GM18867 (cell line): ENCODE measurements at regions not wholly inside any gene's neighbourhood (a gene's known extent, or its start where the extent isn't known, plus 50 kb on each side); places are given as distances from the start of the nearest gene placed in this dataset.
"Not testable (repeated sequence)": the region's sequence is repeated elsewhere in the genome, so short reads cannot be mapped to it uniquely, and the experiment has no call there.

Source experiments
- ATAC-seq: cut with Tn5 transposase; IDR thresholded peaks from one replicate; pipeline ENCODE4 v1.9.1; 2021; ENCODE audit warnings: mild to moderate bottlenecking, moderate library complexity; ENCODE audit not compliant: unreplicated experiment

DNA sequence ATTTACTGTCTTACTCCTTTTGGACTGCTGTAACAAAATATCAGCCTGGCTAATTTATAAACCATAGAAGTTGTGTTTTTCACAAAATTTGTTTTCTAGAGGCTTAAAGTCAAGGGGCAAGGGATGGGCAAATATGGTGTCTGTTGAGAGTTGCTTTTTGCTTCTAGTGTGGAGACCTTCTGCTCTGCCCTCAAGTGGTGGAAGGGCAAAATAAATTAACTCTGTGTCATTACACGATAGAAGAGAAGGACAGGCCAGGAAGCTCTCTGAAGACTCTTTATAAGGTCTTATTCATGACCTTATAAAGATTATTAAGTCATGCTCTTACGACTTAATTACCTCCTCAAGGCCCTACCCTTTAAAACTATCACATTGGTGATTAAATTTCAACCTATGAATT lies 181.2 kb upstream of the LRATD1 start:
- peak; percentile 56 for ATAC-seq

GRCh38 chr2:14454202-14454601 lies 178.3 kb upstream of the LRATD1 start:
- ATAC-seq = no peak

- ATAC-seq = no peak
These were observed 172.7 kb upstream of the LRATD1 start for GRCh38 chr2:14459786-14460325.

DNA sequence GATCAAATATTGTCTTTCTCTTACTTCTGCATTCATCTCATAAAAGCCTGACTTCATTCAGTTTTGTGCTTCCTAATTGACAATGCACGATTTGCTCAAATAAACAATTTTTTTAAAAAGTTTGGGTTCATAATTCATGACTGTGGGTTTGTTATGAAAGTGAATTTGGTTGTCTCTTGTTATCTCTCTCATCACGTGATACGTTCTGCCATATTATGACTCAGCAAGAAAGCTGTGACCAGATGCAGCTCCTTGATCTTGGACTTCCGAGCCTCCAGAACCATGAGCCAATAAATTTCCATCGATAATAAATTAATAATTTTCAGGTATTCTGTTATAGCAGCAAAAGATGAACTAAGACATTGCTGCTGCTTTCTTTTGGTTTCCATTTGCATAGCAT lies 156.5 kb upstream of the LRATD1 start:
- no peak for ATAC-seq

DNA sequence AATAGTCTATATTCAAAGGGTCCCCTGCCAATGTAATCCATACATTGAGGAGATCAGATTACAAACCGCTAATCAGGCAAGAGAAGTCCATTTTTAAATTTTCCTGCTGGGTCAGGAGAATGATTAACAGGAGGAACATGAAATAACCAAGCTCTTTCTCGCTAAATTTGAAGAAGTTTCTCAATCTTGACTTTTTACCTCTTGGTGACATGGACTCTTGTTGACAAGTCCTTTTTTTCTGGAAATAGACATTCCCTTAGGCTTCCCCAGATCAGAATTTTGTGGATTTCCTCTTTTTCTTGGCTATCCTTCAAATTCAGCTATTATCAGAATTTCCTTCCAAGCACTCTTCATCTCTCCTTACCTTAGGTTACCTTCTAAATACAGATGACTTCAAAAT lies 153.0 kb upstream of the LRATD1 start:
- ATAC-seq = no peak

DNA sequence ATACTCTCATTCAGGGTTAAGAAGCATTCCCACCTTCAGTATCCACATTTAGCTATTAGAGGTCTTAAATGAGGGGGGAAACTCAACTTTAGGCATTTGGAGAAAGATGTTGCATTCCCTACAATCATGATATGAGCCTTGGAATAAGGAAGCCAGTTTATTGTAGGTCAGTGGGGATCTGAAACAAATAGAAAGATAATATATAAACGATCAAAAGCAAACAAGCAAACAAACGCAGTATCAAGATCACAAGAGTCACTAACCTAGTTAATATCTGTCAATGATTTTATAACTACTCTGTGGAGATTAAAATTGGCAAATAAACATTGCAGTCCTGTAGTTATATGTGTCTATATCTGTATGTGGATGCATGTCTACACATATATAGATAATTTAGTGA lies 152.4 kb upstream of the LRATD1 start:
- no peak for ATAC-seq

DNA sequence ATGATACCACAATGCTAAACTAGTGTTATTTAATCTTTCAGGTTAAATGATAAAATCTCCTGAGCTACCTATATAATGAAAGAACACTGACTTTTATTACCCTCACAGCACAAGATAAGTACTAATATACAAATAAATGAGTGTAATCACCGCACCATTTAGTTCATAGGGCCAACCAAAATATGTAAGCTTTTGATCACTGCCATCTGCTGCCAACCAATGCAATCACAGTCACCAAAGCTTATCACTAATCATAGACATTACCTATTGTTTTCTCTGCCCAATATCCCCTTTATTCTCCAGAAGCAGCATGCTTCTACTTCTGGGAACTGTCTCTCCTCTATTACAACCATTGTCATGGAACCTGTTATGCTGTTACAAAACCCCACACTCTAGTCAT lies 151.6 kb upstream of the LRATD1 start:
- ATAC-seq = no peak

DNA sequence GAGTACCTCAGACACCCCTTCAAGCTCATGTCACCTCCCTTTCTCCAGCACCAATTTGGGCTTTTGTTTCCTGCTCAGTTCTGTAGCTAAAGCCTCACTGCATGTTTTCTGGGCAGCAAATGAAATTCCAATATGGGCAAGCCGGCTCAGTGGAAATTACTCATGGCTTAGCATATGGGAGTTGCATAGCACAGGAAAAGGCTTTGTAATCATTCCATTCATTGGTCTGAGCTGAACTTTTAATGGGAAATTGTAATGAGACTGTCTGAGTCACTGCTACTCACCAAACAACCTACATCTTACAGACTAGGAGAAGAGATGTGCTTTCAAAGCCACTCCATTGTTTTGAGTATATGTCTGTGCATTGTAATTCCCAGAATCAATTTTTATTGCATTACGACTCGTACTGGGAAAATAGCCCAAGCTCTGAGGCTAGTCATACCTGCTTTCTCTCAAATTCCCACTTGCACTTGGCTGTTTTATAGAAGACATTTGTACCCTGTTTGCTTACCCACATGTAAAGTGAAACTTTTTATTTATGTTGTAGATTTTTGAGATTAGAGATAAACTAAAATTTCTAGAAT lies 139.5 kb upstream of the LRATD1 start:
- no peak for ATAC-seq

DNA sequence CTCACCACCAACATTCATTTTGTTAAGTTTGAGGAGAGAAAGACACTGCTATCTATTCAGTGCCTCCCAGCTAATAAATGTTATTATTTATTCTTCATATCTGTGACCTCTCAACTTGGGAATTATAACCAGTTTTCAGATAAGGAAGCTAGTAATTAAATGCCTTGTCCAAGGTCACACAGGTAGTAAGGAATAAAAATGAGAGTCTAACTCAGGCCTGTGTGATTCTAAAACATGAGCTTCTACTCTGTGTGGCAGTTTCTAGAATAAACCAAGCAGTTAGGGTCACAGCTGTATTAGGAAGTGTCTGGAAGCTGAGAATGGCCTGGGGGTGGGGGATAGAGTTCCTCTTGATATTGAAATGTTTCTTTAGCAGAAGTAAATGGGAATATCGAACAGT lies 137.8 kb upstream of the LRATD1 start:
- no peak for ATAC-seq

- ATAC-seq = no peak
These were observed 131.5 kb upstream of the LRATD1 start for GRCh38 chr2:14501061-14501460.

DNA sequence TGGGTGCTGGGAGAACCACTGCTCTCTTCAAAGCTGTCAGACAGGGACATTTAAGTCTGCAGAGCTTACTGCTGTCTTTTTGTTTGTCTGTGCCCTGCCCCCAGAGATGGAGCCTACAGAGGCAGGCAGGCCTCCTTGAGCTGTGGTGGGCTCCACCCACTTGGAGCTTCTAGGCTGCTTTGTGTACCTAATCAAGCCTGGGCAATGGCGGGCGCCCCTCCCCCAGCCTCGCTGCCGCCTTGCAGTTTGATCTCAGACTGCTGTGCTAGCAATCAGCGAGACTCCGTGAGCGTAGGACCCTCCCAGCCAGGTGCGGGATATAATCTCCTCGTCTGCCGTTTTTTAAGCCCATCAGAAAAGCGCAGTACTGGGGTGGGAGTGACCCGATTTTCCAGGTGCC lies 125.6 kb upstream of the LRATD1 start:
- ATAC-seq = not testable (repeated sequence)

DNA sequence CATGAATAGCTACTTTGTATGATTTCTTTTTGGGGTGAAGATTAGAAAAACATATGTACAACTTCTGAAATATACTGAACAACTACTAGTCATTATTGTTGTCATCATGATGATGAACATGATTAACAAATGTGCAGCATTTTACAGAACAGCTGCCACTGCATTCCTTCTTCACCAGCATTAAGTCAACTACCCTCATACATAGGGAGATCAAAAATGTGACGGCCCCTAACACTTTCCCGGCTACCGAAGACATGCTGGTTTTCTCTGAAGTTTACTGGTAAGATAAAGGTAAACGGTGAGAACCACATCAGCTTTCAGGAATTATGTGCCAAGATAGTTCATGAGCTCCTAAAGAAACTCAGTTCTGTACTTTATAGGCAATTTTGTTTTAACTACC lies 121.0 kb upstream of the LRATD1 start:
- ATAC-seq = no peak

DNA sequence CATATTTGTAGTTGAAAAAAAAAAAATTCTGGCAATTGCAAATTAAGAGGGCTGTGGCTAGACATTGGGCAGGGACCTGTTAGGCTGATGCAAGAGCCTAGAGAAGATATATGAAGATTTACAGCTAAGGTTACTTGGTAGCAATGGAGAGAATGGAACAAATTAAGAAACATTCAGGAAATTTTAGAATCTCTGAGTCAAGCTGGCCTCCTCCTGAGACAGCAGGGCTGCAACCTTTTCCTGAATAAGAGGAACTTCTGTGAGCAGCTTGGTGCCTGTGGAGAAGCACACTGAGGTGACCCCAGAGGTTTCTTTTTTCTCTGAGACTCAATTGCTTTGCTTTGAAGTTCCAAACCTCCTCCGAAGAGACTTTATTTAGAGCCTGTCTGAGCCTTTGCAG lies 118.6 kb upstream of the LRATD1 start:
- ATAC-seq = no peak

DNA sequence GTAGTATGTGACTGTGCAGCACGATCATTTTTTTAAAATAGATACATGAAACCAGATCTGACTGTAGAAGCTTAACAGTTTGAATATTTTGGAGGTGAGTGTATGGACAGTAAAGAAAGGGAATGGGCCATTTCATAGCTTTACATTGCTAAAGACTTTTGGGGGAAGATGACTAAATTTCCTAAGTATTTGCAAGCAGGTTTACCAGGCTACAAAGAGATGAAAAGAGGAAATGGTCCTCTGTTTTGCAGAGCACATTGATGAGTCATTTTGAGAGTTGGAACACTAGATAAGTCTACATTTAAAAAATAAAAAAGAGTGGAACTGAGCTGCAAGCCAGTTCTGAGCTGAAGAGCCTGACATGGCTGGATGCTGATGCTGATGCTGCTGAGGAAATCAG lies 115.7 kb upstream of the LRATD1 start:
- ATAC-seq = peak; percentile 54

DNA sequence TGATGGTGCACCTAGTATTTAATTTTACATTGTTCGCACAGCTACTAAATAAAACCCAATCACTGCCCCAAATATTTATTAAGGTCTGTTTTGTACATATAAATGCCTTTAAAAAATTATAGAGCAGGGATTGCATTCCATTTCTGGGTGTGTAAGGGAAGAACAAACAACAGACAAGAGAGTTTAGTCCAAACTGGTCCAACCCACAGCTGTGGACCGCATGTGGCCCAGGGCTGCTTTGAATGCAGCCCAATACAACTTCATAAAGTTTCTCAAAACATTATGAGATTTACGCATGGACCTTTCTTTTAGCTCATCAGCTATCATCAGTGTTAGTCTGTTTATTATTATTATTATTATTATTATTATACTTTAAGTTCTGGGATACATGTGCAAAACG lies 114.8 kb upstream of the LRATD1 start:
- ATAC-seq = no peak

DNA sequence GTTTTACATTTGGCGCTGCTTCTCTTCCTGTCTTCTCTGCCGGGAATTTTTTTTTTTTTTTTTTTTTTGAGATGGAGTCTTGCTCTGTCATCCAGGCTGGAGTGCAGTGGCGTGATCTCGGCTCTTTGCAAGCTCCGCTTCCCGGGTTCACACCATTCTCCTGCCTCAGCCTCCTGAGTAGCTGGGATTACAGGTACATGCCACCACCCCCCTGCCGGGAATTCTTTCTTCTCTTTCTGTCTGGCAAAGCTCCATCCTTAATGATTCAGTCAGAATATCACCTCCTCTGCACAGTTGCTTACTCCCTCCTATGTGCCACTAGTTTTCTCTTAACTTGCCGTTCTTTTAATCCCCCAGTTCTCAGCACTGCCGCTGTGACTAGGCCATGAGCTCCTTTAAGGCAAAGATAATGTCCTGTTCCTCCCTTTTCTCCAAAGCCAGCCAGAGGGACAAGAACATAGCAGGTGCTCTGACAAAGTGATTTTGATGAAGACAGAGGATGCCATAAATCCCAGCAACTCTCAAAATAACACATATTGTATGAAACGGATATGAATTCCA lies 112.1 kb upstream of the LRATD1 start:
- ATAC-seq = no peak

DNA sequence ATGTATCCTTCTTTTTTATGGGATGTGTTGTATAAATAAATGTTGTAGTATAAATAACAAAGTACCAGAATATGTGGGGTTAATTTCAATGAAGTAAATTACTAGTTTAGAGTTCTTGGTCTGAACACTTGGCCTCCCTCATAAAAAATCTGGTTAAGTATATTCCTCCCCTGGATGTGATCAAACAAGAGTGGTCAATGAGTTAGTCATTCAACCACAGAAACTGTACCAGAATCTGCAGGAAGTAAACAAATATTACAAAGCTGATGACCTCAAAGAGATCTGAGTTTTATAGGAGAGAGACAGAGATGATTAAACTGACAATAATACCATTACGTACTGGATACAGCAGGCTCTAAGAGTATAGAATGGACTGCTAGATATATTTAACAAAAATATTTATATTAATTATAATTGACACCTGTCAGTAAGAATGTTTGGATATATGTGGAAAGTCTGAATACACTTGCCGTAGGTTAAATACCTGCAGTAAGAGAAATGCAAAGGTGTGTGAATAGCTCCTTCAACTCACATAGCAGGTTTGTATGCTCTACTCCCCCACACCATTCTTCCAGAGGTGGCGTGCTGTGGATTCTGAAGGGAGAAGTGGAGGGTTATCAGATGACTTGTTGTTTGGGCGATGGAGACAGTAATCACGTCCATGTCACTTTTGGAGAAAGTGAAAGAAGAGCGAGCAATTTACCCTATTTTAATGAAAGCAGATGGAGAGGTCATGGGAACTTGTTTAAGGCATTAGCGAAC lies 108.3 kb upstream of the LRATD1 start:
- ATAC-seq = no peak

DNA sequence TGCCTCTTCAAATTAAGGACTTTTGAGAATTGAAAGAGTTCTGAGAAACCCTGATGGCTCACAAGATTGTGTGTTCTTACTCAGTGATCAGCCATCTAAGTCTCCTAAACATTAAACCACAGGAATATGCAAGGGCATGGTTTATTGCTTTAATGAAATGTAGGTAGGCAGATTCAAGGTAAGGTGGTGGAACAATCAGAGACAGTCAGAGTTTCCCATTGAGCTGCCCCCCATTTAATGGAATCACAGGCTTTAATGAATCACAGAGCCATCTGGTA lies 107.8 kb upstream of the LRATD1 start:
- ATAC-seq = no peak

DNA sequence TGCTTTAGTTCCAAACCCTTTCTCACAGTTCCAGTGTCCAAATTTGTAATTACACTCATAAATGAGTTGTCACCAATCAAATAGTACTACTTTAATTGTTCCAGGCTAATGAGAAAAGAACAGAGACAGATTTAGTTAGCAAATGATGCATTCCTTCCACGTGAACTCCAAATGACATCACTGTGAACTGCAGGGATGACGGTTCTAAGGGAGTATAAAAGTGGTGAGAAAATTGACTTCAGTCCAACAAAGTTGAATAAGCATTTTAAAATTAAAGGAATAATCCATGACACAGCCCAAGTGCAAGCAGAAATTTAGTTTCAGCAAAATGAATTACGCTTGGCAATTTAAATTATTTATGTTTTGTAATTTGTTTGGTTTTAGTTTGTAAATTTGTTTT lies 102.0 kb upstream of the LRATD1 start:
- no peak for ATAC-seq

GRCh38 chr2:14533131-14533757 lies 99.3 kb upstream of the LRATD1 start:
- no peak for ATAC-seq

DNA sequence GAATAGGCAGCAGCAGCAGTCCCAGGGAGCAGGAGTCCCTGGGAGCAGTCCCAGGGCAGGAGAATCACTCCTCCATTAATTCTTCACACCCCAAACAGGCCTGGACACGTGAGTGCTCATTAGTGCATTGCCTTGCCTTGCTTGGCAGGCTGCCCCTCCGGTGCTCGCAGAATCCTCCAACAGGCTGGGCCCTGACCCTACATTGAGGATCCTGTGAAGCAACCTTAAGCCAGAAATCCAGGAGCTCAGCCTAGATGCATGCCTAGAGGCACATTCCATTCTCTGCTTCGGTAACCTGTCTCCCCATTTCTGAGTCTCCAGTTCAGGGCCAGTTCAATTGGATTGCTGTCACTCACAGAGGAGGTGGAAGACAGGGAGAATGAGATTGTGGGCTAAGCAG lies 97.4 kb upstream of the LRATD1 start:
- no peak for ATAC-seq

- ATAC-seq = no peak
These were observed 95.5 kb upstream of the LRATD1 start for GRCh38 chr2:14536976-14537375.
